GM23338 (cell line): ENCODE measurements at regions not wholly inside any gene's neighbourhood (a gene's known extent, or its start where the extent isn't known, plus 50 kb on each side); places are given as distances from the start of the nearest gene placed in this dataset.

Source experiments
- ATAC-seq: fragments of 200-7000 bp; cut with Tn5 transposase; 3 replicates; pipeline ENCODE4 v1.9.1; 2020
- DNase-seq: peaks from one replicate; pipeline ENCODE4 v3.0.0-alpha.2; 2015; ENCODE audit warnings: low spot score
- H2AFZ ChIP-seq: fragments of 200-600 bp; sonication (generic); 2 replicates; pipeline ENCODE4 v1.8.0; 2016; ENCODE audit warnings: antibody characterized with exemption, mild to moderate bottlenecking, moderate library complexity
- H3F3A ChIP-seq: fragments of 200-600 bp; sonication (generic); replicated peaks from 2 replicates; pipeline ENCODE4 v1.8.0; 2017; ENCODE audit warnings: antibody characterized with exemption, mixed run types, low read depth
- H3K27ac ChIP-seq: fragments of 200-600 bp; sonication (generic); 2 replicates; pipeline ENCODE4 v1.6.1; 2016; ENCODE audit warnings: low read depth
- H3K27me3 ChIP-seq: fragments of 200-600 bp; sonication (generic); 2 replicates; pipeline ENCODE4 v1.8.0; 2016; ENCODE audit warnings: mild to moderate bottlenecking, mixed run types, moderate library complexity; ENCODE audit not compliant: insufficient read depth
- H3K36me3 ChIP-seq: fragments of 200-600 bp; sonication (generic); 2 replicates; pipeline ENCODE4 v1.8.0; 2016; ENCODE audit warnings: mild to moderate bottlenecking; ENCODE audit not compliant: insufficient read depth
- H3K4me1 ChIP-seq: fragments of 200-600 bp; sonication (generic); 2 replicates; pipeline ENCODE4 v1.8.0; 2016; ENCODE audit warnings: mild to moderate bottlenecking, moderate library complexity; ENCODE audit not compliant: insufficient read depth
- H3K4me2 ChIP-seq: fragments of 200-600 bp; sonication (generic); 2 replicates; pipeline ENCODE4 v1.7.1; 2017; ENCODE audit warnings: mixed run types
- H3K4me3 ChIP-seq: fragments of 200-600 bp; sonication (generic); 2 replicates; pipeline ENCODE4 v1.6.1; 2016; ENCODE audit warnings: mixed run types
- H3K79me2 ChIP-seq: fragments of 200-600 bp; sonication (generic); replicated peaks from 2 replicates; pipeline ENCODE4 v1.8.0; 2017; ENCODE audit warnings: mild to moderate bottlenecking; ENCODE audit not compliant: insufficient read depth
- H3K9me2 ChIP-seq: fragments of 200-600 bp; sonication (generic); 2 replicates; pipeline ENCODE4 v1.8.0; 2017; ENCODE audit not compliant: insufficient read depth
- H4K20me1 ChIP-seq: fragments of 200-600 bp; sonication (generic); replicated peaks from 2 replicates; pipeline ENCODE4 v1.8.0; 2017; ENCODE audit warnings: mild to moderate bottlenecking; ENCODE audit not compliant: insufficient read depth
- H3K27ac Mint-ChIP-seq: 2 replicates; pipeline ENCODE4 v1.8.0; 2020; ENCODE audit warnings: inconsistent platforms, mild to moderate bottlenecking, moderate library complexity, mixed read lengths
- H3K27me3 Mint-ChIP-seq: 3 replicates; pipeline ENCODE4 v1.8.0; 2022; ENCODE audit warnings: low read depth, mild to moderate bottlenecking, moderate library complexity, mixed read lengths, inconsistent platforms; ENCODE audit not compliant: insufficient read depth, poor library complexity
- H3K36me3 Mint-ChIP-seq: 3 replicates; pipeline ENCODE4 v1.8.0; 2021; ENCODE audit warnings: low read depth, mild to moderate bottlenecking, inconsistent platforms, moderate library complexity, mixed read lengths
- H3K4me1 Mint-ChIP-seq: 3 replicates; pipeline ENCODE4 v1.8.0; 2020; ENCODE audit warnings: mild to moderate bottlenecking, inconsistent platforms, mixed read lengths
- H3K4me3 Mint-ChIP-seq: 3 replicates; pipeline ENCODE4 v1.8.0; 2021; ENCODE audit warnings: moderate library complexity, mild to moderate bottlenecking, inconsistent platforms, mixed read lengths
- H3K9me3 Mint-ChIP-seq: 3 replicates; pipeline ENCODE4 v1.8.0; 2020; ENCODE audit warnings: moderate library complexity, mild to moderate bottlenecking, inconsistent platforms, mixed read lengths
- CREB1 ChIP-seq: fragments of 250-450 bp; sonication (Bioruptor Pico); IDR thresholded peaks from 2 replicates; pipeline ENCODE4 v1.5.0; 2020; ENCODE audit warnings: low read depth, mild to moderate bottlenecking, moderate library complexity
- EZH2 ChIP-seq: fragments of 200-600 bp; sonication (generic); IDR thresholded peaks from one replicate; pipeline ENCODE4 v1.8.0; 2017; ENCODE audit warnings: antibody characterized with exemption, mild to moderate bottlenecking, low read depth; ENCODE audit not compliant: unreplicated experiment
- EZH2phosphoT487 ChIP-seq: fragments of 200-600 bp; sonication (generic); IDR thresholded peaks from one replicate; pipeline ENCODE4 v1.8.1; 2018; ENCODE audit warnings: antibody characterized with exemption; ENCODE audit not compliant: unreplicated experiment
- JUNB ChIP-seq: IDR thresholded peaks from one replicate; pipeline ENCODE4 v1.6.1; 2016; ENCODE audit warnings: antibody characterized with exemption; ENCODE audit not compliant: unreplicated experiment
- NANOG ChIP-seq: IDR thresholded peaks from 2 replicates; pipeline ENCODE4 v1.6.1; 2016; ENCODE audit warnings: antibody characterized with exemption, borderline replicate concordance
- POLR2AphosphoS5 ChIP-seq: IDR thresholded peaks from 2 replicates; pipeline ENCODE4 v1.6.1; 2016; ENCODE audit warnings: antibody characterized with exemption, low read depth
- STAT1 ChIP-seq: IDR thresholded peaks from one replicate; pipeline ENCODE4 v1.6.1; 2016; ENCODE audit warnings: antibody characterized with exemption; ENCODE audit not compliant: unreplicated experiment
- ZNF114 ChIP-seq: fragments of 250-450 bp; sonication (Bioruptor Pico); IDR thresholded peaks from 2 replicates; pipeline ENCODE4 v1.5.0; 2020; ENCODE audit warnings: mild to moderate bottlenecking, moderate library complexity
- ZNF331 ChIP-seq: fragments of 250-450 bp; sonication (Bioruptor Pico); IDR thresholded peaks from 2 replicates; pipeline ENCODE4 v1.5.0; 2020; ENCODE audit warnings: low read depth, mild to moderate bottlenecking, moderate library complexity
- TF ChIP-seq, protein P1 (sequence below): IDR thresholded peaks from one replicate; pipeline ENCODE4 v1.6.1; 2018; ENCODE audit warnings: antibody characterized with exemption; ENCODE audit not compliant: unreplicated experiment
- TF ChIP-seq, protein P2 (sequence below): IDR thresholded peaks from 2 replicates; pipeline ENCODE4 v1.6.1; 2016; ENCODE audit warnings: antibody characterized with exemption

DNA sequence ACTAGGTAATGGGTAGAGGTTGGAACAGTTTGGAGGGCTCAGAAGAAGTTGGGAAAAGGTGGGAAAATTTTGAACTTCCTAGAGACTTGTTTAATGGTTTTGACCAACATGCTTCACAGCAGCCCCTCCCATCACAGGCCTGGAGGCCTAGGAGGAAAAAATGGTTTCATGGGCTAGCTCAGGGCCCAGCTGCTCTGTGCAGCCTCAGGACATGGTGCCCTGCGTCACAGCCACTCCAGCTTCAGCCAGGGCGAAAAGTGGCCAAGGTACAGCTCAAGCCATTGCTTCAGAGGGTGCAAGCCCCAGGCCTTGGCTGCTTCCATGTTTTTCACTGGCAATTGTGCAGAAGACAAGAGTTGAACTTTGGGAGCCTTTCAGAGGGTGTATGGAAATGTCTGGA lies 453.7 kb downstream of the LRRC70 start:
- no peak for TF ChIP-seq CREB1 (CRISPR knock-in tag)
- TF ChIP-seq, protein P1, sequence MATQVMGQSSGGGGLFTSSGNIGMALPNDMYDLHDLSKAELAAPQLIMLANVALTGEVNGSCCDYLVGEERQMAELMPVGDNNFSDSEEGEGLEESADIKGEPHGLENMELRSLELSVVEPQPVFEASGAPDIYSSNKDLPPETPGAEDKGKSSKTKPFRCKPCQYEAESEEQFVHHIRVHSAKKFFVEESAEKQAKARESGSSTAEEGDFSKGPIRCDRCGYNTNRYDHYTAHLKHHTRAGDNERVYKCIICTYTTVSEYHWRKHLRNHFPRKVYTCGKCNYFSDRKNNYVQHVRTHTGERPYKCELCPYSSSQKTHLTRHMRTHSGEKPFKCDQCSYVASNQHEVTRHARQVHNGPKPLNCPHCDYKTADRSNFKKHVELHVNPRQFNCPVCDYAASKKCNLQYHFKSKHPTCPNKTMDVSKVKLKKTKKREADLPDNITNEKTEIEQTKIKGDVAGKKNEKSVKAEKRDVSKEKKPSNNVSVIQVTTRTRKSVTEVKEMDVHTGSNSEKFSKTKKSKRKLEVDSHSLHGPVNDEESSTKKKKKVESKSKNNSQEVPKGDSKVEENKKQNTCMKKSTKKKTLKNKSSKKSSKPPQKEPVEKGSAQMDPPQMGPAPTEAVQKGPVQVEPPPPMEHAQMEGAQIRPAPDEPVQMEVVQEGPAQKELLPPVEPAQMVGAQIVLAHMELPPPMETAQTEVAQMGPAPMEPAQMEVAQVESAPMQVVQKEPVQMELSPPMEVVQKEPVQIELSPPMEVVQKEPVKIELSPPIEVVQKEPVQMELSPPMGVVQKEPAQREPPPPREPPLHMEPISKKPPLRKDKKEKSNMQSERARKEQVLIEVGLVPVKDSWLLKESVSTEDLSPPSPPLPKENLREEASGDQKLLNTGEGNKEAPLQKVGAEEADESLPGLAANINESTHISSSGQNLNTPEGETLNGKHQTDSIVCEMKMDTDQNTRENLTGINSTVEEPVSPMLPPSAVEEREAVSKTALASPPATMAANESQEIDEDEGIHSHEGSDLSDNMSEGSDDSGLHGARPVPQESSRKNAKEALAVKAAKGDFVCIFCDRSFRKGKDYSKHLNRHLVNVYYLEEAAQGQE: no peak
- TF ChIP-seq NANOG: no peak
- TF ChIP-seq, protein P2, sequence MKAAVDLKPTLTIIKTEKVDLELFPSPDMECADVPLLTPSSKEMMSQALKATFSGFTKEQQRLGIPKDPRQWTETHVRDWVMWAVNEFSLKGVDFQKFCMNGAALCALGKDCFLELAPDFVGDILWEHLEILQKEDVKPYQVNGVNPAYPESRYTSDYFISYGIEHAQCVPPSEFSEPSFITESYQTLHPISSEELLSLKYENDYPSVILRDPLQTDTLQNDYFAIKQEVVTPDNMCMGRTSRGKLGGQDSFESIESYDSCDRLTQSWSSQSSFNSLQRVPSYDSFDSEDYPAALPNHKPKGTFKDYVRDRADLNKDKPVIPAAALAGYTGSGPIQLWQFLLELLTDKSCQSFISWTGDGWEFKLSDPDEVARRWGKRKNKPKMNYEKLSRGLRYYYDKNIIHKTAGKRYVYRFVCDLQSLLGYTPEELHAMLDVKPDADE: no peak
- no peak for TF ChIP-seq EZH2phosphoT487
- TF ChIP-seq EZH2: no peak
- no peak for TF ChIP-seq JUNB
- no peak for TF ChIP-seq ZNF114 (CRISPR knock-in tag)
- TF ChIP-seq POLR2AphosphoS5: no peak
- no peak for TF ChIP-seq STAT1
- TF ChIP-seq ZNF331 (CRISPR knock-in tag): no peak
- H2AFZ ChIP-seq: no peak overlapping the region
- Mint-ChIP-seq H3K9me3 (peaks cover 65% of the 10 kb centered on the region), H3K27me3 (peaks cover 13% of the 10 kb centered on the region), H3K4me3 (no peak overlapping the region), H3K27ac (no peak overlapping the region), H3K4me1 (no peaks in the 10 kb centered on the region), H3K36me3 (peaks cover 43% of the 10 kb centered on the region)
- no peak overlapping the region for H3K27ac ChIP-seq
- DNase-seq (no peak), ATAC-seq (no peak)
- no peaks in the 10 kb centered on the region for H3K27me3 ChIP-seq
- peaks cover 15% of the 10 kb centered on the region; the same call in 1 of the 2 replicates for H3K36me3 ChIP-seq
- no peaks in the 10 kb centered on the region for H3K79me2 ChIP-seq
- H3K4me3 ChIP-seq: no peak overlapping the region
- no peaks in the 10 kb centered on the region for H3K4me1 ChIP-seq
- H3F3A ChIP-seq: no peaks in the 10 kb centered on the region
- 0 out of 2 replicates have a peak, but pooled peaks cover 11% of the 10 kb centered on the region for H3K9me2 ChIP-seq
- no peak overlapping the region for H3K4me2 ChIP-seq
- H4K20me1 ChIP-seq: no peaks in the 10 kb centered on the region

DNA sequence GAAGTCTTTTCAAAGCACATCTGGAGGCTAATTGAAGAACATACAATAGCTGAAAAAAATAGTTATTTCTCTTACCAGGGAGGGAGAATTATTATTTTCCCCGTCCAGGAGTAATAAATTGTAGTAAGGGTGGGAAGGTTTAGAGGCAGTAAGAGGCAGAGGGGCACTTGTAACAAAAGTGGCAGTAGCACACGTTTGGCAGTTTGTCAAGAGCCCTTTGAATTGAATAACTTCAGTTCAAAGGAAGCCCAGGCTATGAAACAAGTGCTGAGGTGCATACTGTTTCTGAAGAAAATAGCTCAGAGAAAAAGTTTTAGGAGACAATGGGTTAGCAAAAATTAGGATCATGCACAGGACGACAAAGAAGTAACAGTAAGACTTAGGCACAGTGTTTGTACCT lies 451.3 kb downstream of the LRRC70 start:
- no peaks in the 10 kb centered on the region for H4K20me1 ChIP-seq
- peaks cover 40% of the 10 kb centered on the region for H3K36me3 Mint-ChIP-seq
- DNase-seq (no peak), ATAC-seq (no peak)
- H3K4me1 ChIP-seq: no peaks in the 10 kb centered on the region
- H2AFZ ChIP-seq: no peak overlapping the region
- peaks cover 15% of the 10 kb centered on the region; the same call in 1 of the 2 replicates for H3K36me3 ChIP-seq
- H3K4me3 Mint-ChIP-seq: no peak overlapping the region
- H3K4me3 ChIP-seq: no peak overlapping the region
- H3K27ac Mint-ChIP-seq: no peak overlapping the region
- H3F3A ChIP-seq: no peaks in the 10 kb centered on the region
- H3K9me2 ChIP-seq: peaks cover 14% of the 10 kb centered on the region; the same call in 1 of the 2 replicates
- H3K79me2 ChIP-seq: no peaks in the 10 kb centered on the region
- H3K4me1 Mint-ChIP-seq: no peaks in the 10 kb centered on the region
- H3K27me3 Mint-ChIP-seq: peaks cover 13% of the 10 kb centered on the region
- peaks cover 59% of the 10 kb centered on the region for H3K9me3 Mint-ChIP-seq
- no peaks in the 10 kb centered on the region for H3K27me3 ChIP-seq
- H3K4me2 ChIP-seq: no peak overlapping the region
- no peak overlapping the region for H3K27ac ChIP-seq
- no peak for TF ChIP-seq ZNF331 (CRISPR knock-in tag)
- no peak for TF ChIP-seq EZH2
- TF ChIP-seq NANOG: no peak
- no peak for TF ChIP-seq POLR2AphosphoS5
- TF ChIP-seq, protein P1: no peak
- TF ChIP-seq EZH2phosphoT487: no peak
- TF ChIP-seq, protein P2: no peak
- TF ChIP-seq CREB1 (CRISPR knock-in tag): no peak
